Smooth muscle cell (in vitro differentiated cells): ENCODE measurements at regions not wholly inside any gene's neighbourhood (a gene's known extent, or its start where the extent isn't known, plus 50 kb on each side); places are given as distances from the start of the nearest gene placed in this dataset.

Experiments used
- DNase-seq: peaks from one replicate; lab custom pipeline; 2025; ENCODE audit not compliant: unreplicated experiment; lab: John Stamatoyannopoulos, UW
- H2AFZ ChIP-seq: fragments of 200-600 bp; sonication (generic); 2 replicates; pipeline ENCODE4 v1.6.0; 2016; ENCODE audit warnings: antibody characterized with exemption, low read depth, mild to moderate bottlenecking
- H3F3A ChIP-seq: fragments of 200-600 bp; sonication (generic); 2 replicates; pipeline ENCODE4 v1.6.0; 2017; ENCODE audit warnings: antibody characterized with exemption, low read depth
- H3K27ac ChIP-seq: fragments of 200-600 bp; sonication (generic); 2 replicates; pipeline ENCODE4 v1.5.1; 2016; ENCODE audit warnings: low read depth, mild to moderate bottlenecking
- H3K27me3 ChIP-seq: fragments of 200-600 bp; sonication (generic); 2 replicates; pipeline ENCODE4 v1.6.1; 2016; ENCODE audit warnings: low read depth, mild to moderate bottlenecking
- H3K36me3 ChIP-seq: fragments of 200-600 bp; sonication (generic); 2 replicates; pipeline ENCODE4 v1.5.1; 2016; ENCODE audit warnings: low read depth
- H3K4me1 ChIP-seq: fragments of 200-600 bp; sonication (generic); 2 replicates; pipeline ENCODE4 v1.5.1; 2016; ENCODE audit warnings: low read depth
- H3K4me2 ChIP-seq: fragments of 200-600 bp; sonication (generic); 2 replicates; pipeline ENCODE4 v1.6.0; 2016; ENCODE audit warnings: mild to moderate bottlenecking
- H3K4me3 ChIP-seq: fragments of 200-600 bp; sonication (generic); 2 replicates; pipeline ENCODE4 v1.5.1; 2016; ENCODE audit warnings: mild to moderate bottlenecking
- H3K79me2 ChIP-seq: fragments of 200-600 bp; sonication (generic); 2 replicates; pipeline ENCODE4 v1.6.0; 2016; ENCODE audit warnings: low read depth, mild to moderate bottlenecking
- H3K9ac ChIP-seq: fragments of 200-600 bp; sonication (generic); 2 replicates; pipeline ENCODE4 v1.6.0; 2016; ENCODE audit warnings: low read depth
- H3K9me3 ChIP-seq: fragments of 200-600 bp; sonication (generic); replicated peaks from 2 replicates; pipeline ENCODE4 v1.5.1; 2016; ENCODE audit warnings: low read depth
- H4K20me1 ChIP-seq: fragments of 200-600 bp; sonication (generic); 2 replicates; pipeline ENCODE4 v1.6.0; 2016; ENCODE audit warnings: low read depth
- CTCF ChIP-seq: fragments of 200-600 bp; sonication (generic); IDR thresholded peaks from 2 replicates; pipeline ENCODE4 v1.5.1; 2017; ENCODE audit warnings: borderline replicate concordance, mild to moderate bottlenecking, antibody characterized with exemption; ENCODE audit not compliant: insufficient read depth, poor library complexity, severe bottlenecking
- WGBS: methylation state at CpG from one replicate; pipeline ENCODE4 v1.1.7; 2016; ENCODE audit warnings: low lambda C conversion rate; 5-methylcytosine and 5-hydroxymethylcytosine counted together

- Histone ChIP-seq H3K9me3 (no peaks in the 10 kb centered on the region), H3K4me3 (no peak overlapping the region), H3K27me3 (peaks cover 49% of the 10 kb centered on the region), H2AFZ (no peak overlapping the region), H3K36me3 (no peaks in the 10 kb centered on the region), H4K20me1 (no peaks in the 10 kb centered on the region), H3K79me2 (no peaks in the 10 kb centered on the region), H3K4me2 (no peak overlapping the region), H3K9ac (no peak overlapping the region), H3K27ac (no peak overlapping the region), H3F3A (no peaks in the 10 kb centered on the region), H3K4me1 (no peaks in the 10 kb centered on the region)
- WGBS, result 95% methylated on average over 4 of the region's 4 CpGs
- TF ChIP-seq CTCF, result no peak
- DNase-seq, result no peak
These were observed 113.6 kb downstream of the VPREB1 start for GRCh38 chr22:22358152-22358551.

GRCh38 chr22:22358686-22359085 lies 114.1 kb downstream of the VPREB1 start:
- Histone ChIP-seq H3K9me3 (no peaks in the 10 kb centered on the region), H3K27me3 (peaks cover 50% of the 10 kb centered on the region), H3K9ac (no peak overlapping the region), H3K4me1 (no peaks in the 10 kb centered on the region), H3K79me2 (no peaks in the 10 kb centered on the region), H3K4me3 (no peak overlapping the region), H3K36me3 (no peaks in the 10 kb centered on the region), H3K4me2 (no peak overlapping the region), H3K27ac (no peak overlapping the region), H4K20me1 (no peaks in the 10 kb centered on the region), H2AFZ (no peak overlapping the region), H3F3A (no peaks in the 10 kb centered on the region)
- DNase-seq, result no peak
- no peak for TF ChIP-seq CTCF
- 77% methylated on average over 2 of the region's 2 CpGs for WGBS

- H2AFZ ChIP-seq, result no peak overlapping the region
- no peaks in the 10 kb centered on the region for H4K20me1 ChIP-seq
- no peak overlapping the region for H3K4me2 ChIP-seq
- H3K9ac ChIP-seq, result no peak overlapping the region
- TF ChIP-seq CTCF, result no peak
- WGBS, result 74% methylated on average over 2 of the region's 2 CpGs
- H3K9me3 ChIP-seq, result no peaks in the 10 kb centered on the region
- H3K36me3 ChIP-seq, result no peaks in the 10 kb centered on the region
- H3F3A ChIP-seq, result no peaks in the 10 kb centered on the region
- no peaks in the 10 kb centered on the region for H3K79me2 ChIP-seq
- H3K27ac ChIP-seq, result no peak overlapping the region
- no peaks in the 10 kb centered on the region for H3K4me1 ChIP-seq
- peaks cover 50% of the 10 kb centered on the region for H3K27me3 ChIP-seq
- no peak overlapping the region for H3K4me3 ChIP-seq
- no peak for DNase-seq
These were observed 114.9 kb downstream of the VPREB1 start for GRCh38 chr22:22359465-22359864.

GRCh38 chr22:22360014-22360413 lies 115.4 kb downstream of the VPREB1 start:
- no peaks in the 10 kb centered on the region for H4K20me1 ChIP-seq
- DNase-seq, result no peak
- H3K79me2 ChIP-seq, result no peaks in the 10 kb centered on the region
- TF ChIP-seq CTCF, result no peak
- H3K9ac ChIP-seq, result no peak overlapping the region
- WGBS, result 81% methylated on average over 2 of the region's 2 CpGs
- H3K27me3 ChIP-seq, result peaks cover 51% of the 10 kb centered on the region
- H2AFZ ChIP-seq, result no peak overlapping the region
- H3K4me3 ChIP-seq, result no peak overlapping the region
- H3K4me2 ChIP-seq, result no peak overlapping the region
- no peaks in the 10 kb centered on the region for H3K36me3 ChIP-seq
- H3K4me1 ChIP-seq, result no peaks in the 10 kb centered on the region
- H3K27ac ChIP-seq, result no peak overlapping the region
- H3F3A ChIP-seq, result no peaks in the 10 kb centered on the region
- H3K9me3 ChIP-seq, result no peaks in the 10 kb centered on the region
